NCI-H2107 treated with DMSO at 0.1 percent for 48 hours (cell line): ENCODE measurements at regions not wholly inside any gene's neighbourhood (a gene's known extent, or its start where the extent isn't known, plus 50 kb on each side); places are given as distances from the start of the nearest gene placed in this dataset.

Experiments used
- DNase-seq: peaks from one replicate; lab custom pipeline; 2025; ENCODE audit not compliant: unreplicated experiment; lab: John Stamatoyannopoulos, UW

- DNase-seq, result no peak
These were observed 290.4 kb upstream of the TNP1 start for GRCh38 chr2:217150236-217150635.

GRCh38 chr2:217149087-217149660 is 289.3 kb upstream of the TNP1 start:
- DNase-seq, result no peak

- no peak for DNase-seq
These were observed 288.0 kb upstream of the TNP1 start for GRCh38 chr2:217147818-217148217.

- no peak for DNase-seq
These were observed 287.1 kb upstream of the TNP1 start for GRCh38 chr2:217146956-217147355.

- no peak for DNase-seq
These were observed 282.9 kb upstream of the TNP1 start for GRCh38 chr2:217142649-217143266.

GRCh38 chr2:217138284-217138683 is 278.4 kb upstream of the TNP1 start:
- DNase-seq, result no peak

- peak; percentile 68 for DNase-seq
These were observed 267.9 kb upstream of the TNP1 start for GRCh38 chr2:217127744-217128143.

- DNase-seq, result no peak
These were observed 265.1 kb upstream of the TNP1 start for GRCh38 chr2:217125014-217125413.

GRCh38 chr2:217124050-217124449 is 264.2 kb upstream of the TNP1 start:
- DNase-seq, result no peak

GRCh38 chr2:217121565-217121964 is 261.7 kb upstream of the TNP1 start:
- no peak for DNase-seq

GRCh38 chr2:217120429-217120828 is 260.6 kb upstream of the TNP1 start:
- DNase-seq, result no peak

GRCh38 chr2:217118559-217119284 is 258.9 kb upstream of the TNP1 start:
- DNase-seq, result no peak

GRCh38 chr2:217117523-217117922 is 257.7 kb upstream of the TNP1 start:
- no peak for DNase-seq

GRCh38 chr2:217116610-217117009 is 256.7 kb upstream of the TNP1 start:
- no peak for DNase-seq

GRCh38 chr2:217114117-217114516 is 254.3 kb upstream of the TNP1 start:
- no peak for DNase-seq

GRCh38 chr2:217113491-217113890 is 253.6 kb upstream of the TNP1 start:
- no peak for DNase-seq

- DNase-seq, result no peak
These were observed 250.7 kb upstream of the TNP1 start for GRCh38 chr2:217110550-217110949.

GRCh38 chr2:217108575-217109027 is 248.7 kb upstream of the TNP1 start:
- no peak for DNase-seq

- no peak for DNase-seq
These were observed 248.2 kb upstream of the TNP1 start for GRCh38 chr2:217108086-217108485.

GRCh38 chr2:217107480-217107879 is 247.6 kb upstream of the TNP1 start:
- DNase-seq, result no peak

- DNase-seq, result no peak
These were observed 246.8 kb upstream of the TNP1 start for GRCh38 chr2:217106650-217107014.
